Trophoblast cell (in vitro differentiated cells and primary cell): ENCODE measurements at regions not wholly inside any gene's neighbourhood (a gene's known extent, or its start where the extent isn't known, plus 50 kb on each side); places are given as distances from the start of the nearest gene placed in this dataset.

ENCODE experiments used
- DNase-seq, 2 donors: peaks; one replicate each; pipeline ENCODE4 v3.0.0-alpha.2; 2016
- H2AFZ ChIP-seq: 2 replicates; pipeline ENCODE4 v1.6.1; 2013; ENCODE audit warnings: low read length, moderate library complexity, mild to moderate bottlenecking; ENCODE audit not compliant: insufficient read depth, poor library complexity
- H2AK5ac ChIP-seq: 2 replicates; pipeline ENCODE4 v1.6.1; 2013; ENCODE audit warnings: mild to moderate bottlenecking, low read length
- H2BK120ac ChIP-seq: 2 replicates; pipeline ENCODE4 v1.6.1; 2013; ENCODE audit warnings: low read length, mild to moderate bottlenecking, moderate library complexity; ENCODE audit not compliant: insufficient read depth, poor library complexity
- H2BK12ac ChIP-seq: 2 replicates; pipeline ENCODE4 v1.6.1; 2013; ENCODE audit warnings: mild to moderate bottlenecking, low read length, moderate library complexity
- H2BK5ac ChIP-seq: 2 replicates; pipeline ENCODE4 v1.6.1; 2013; ENCODE audit warnings: low read length, low read depth, moderate library complexity, mild to moderate bottlenecking; ENCODE audit not compliant: poor library complexity
- H3K14ac ChIP-seq: 2 replicates; pipeline ENCODE4 v1.6.1; 2013; ENCODE audit warnings: mild to moderate bottlenecking, low read length
- H3K18ac ChIP-seq: 2 replicates; pipeline ENCODE4 v1.6.1; 2013; ENCODE audit warnings: mild to moderate bottlenecking, low read length
- H3K23ac ChIP-seq: 2 replicates; pipeline ENCODE4 v1.6.1; 2013; ENCODE audit warnings: low read length
- H3K27ac ChIP-seq: 2 replicates; pipeline ENCODE4 v1.5.1; 2013; ENCODE audit warnings: low read depth, mild to moderate bottlenecking, inconsistent platforms, low read length, moderate library complexity
- H3K27me3 ChIP-seq: 2 replicates; pipeline ENCODE4 v1.6.1; 2013; ENCODE audit warnings: inconsistent platforms, mild to moderate bottlenecking, low read length, moderate library complexity; ENCODE audit not compliant: insufficient read depth
- H3K36me3 ChIP-seq, 2 experiments: 1 replicate in 1 of 2; 2 replicates in 1 of 2; pipeline ENCODE4 v1.6.1; 2013; ENCODE audit warnings: low read length in 2 of 2, mild to moderate bottlenecking in 2 of 2, moderate library complexity in 1 of 2; ENCODE audit not compliant: insufficient read depth in 2 of 2, control insufficient read depth in 1 of 2
- H3K4ac ChIP-seq: 2 replicates; pipeline ENCODE4 v1.6.1; 2013; ENCODE audit warnings: low read depth, mild to moderate bottlenecking, low read length, moderate library complexity
- H3K4me1 ChIP-seq, 2 experiments: 1 replicate in 1 of 2; 2 replicates in 1 of 2; pipeline ENCODE4 v1.6.1; 2013; ENCODE audit warnings: low read length in 2 of 2, mild to moderate bottlenecking in 2 of 2, moderate library complexity in 1 of 2; ENCODE audit not compliant: insufficient read depth in 2 of 2, control insufficient read depth in 1 of 2
- H3K4me2 ChIP-seq: 2 replicates; pipeline ENCODE4 v1.6.1; 2013; ENCODE audit warnings: inconsistent platforms, mild to moderate bottlenecking, low read length, moderate library complexity
- H3K4me3 ChIP-seq: 2 replicates; pipeline ENCODE4 v1.5.1; 2013; ENCODE audit warnings: mild to moderate bottlenecking, low read depth, low read length, inconsistent platforms
- H3K79me1 ChIP-seq: one replicate; pipeline ENCODE4 v1.6.1; 2013; ENCODE audit warnings: low read length
- H3K79me2 ChIP-seq: 2 replicates; pipeline ENCODE4 v1.6.1; 2013; ENCODE audit warnings: low read length, mild to moderate bottlenecking; ENCODE audit not compliant: control insufficient read depth, insufficient read depth, poor library complexity
- H3K9ac ChIP-seq: 2 replicates; pipeline ENCODE4 v1.6.1; 2013; ENCODE audit warnings: mild to moderate bottlenecking, low read length
- H3K9me3 ChIP-seq: 2 replicates; pipeline ENCODE4 v1.6.1; 2013; ENCODE audit warnings: low read depth, mild to moderate bottlenecking, control low read depth, inconsistent platforms, low read length; ENCODE audit not compliant: insufficient read depth
- H4K12ac ChIP-seq: 2 replicates; pipeline ENCODE4 v1.6.1; 2013; ENCODE audit warnings: low read depth, mild to moderate bottlenecking, low read length, moderate library complexity
- H4K8ac ChIP-seq: 2 replicates; pipeline ENCODE4 v1.6.1; 2013; ENCODE audit warnings: low read depth, mild to moderate bottlenecking, low read length, moderate library complexity
- H4K91ac ChIP-seq: one replicate; pipeline ENCODE4 v1.6.1; 2013; ENCODE audit warnings: low read depth, mild to moderate bottlenecking, low read length, moderate library complexity
- WGBS: extraction: QIAGEN DNeasy Blood & Tissue Kit; methylation state at CpG from one replicate; pipeline ENCODE4 v1.1.7; 2013; ENCODE audit warnings: missing lambda C conversion rate; ENCODE audit not compliant: insufficient read length, insufficient coverage; ENCODE audit errors: extremely low coverage; 5-methylcytosine and 5-hydroxymethylcytosine counted together

DNA sequence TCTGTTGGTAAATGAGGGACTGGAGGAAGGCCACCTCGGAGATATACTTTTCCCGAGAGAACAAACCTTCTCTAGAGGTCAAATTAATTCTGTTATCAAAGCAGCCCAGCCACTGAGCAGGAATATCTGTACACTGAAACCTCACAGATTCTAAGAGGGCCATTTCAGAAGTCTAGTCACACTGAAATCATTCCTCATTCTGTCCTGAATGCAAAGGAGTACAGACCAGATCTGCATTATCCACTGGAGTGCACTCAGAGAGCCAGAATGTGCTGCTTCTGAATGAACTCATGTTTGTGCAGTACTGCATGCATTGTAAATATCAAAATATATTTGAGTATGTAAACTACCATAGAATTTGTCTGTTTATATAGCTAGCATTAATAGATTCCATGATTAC, 278.3 kb upstream of the FSTL5 start:
- no peak overlapping the region for H4K8ac ChIP-seq
- H4K12ac ChIP-seq, result no peak overlapping the region
- H3K18ac ChIP-seq, result no peak overlapping the region
- no peaks in the 10 kb centered on the region for H3K79me1 ChIP-seq
- H2BK12ac ChIP-seq, result no peak overlapping the region
- H2AK5ac ChIP-seq, result no peak overlapping the region
- no peak overlapping the region for H2AFZ ChIP-seq
- H3K36me3 ChIP-seq, result no peaks in the 10 kb centered on the region
- no peaks in the 10 kb centered on the region for H3K9me3 ChIP-seq
- no peak for DNase-seq
- no peak overlapping the region for H4K91ac ChIP-seq
- H2BK120ac ChIP-seq, result no peak overlapping the region
- H3K4me1 ChIP-seq, result no peaks in the 10 kb centered on the region
- no peak overlapping the region for H3K4ac ChIP-seq
- H3K27ac ChIP-seq, result no peak overlapping the region
- no peaks in the 10 kb centered on the region for H3K27me3 ChIP-seq
- no peak overlapping the region for H3K14ac ChIP-seq
- no peak overlapping the region for H3K4me3 ChIP-seq
- H2BK5ac ChIP-seq, result no peak overlapping the region
- no peak overlapping the region for H3K23ac ChIP-seq
- H3K79me2 ChIP-seq, result no peaks in the 10 kb centered on the region
- no peak overlapping the region for H3K9ac ChIP-seq
- WGBS, result no CpG with 5 or more reads among the region's 2 CpGs
- no peak overlapping the region for H3K4me2 ChIP-seq

DNA sequence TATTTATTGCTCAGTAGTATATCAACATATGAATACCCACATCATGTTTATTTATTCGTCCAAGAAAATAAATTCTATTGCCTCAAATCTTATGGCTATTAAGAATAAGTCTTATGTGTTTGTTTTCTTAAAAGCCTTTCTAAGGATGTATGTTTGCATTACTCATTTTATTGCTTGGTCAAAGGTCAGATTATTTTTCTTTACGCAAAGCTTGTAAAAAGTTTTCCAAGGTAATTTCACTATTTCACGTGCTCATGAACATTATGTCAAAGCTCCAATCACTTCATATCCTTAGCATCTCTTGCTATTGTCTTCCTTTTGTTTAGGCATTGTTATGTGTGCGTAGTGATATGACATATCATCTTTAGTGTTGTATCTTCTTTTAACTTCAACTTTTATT, 258.5 kb upstream of the FSTL5 start:
- H3K36me3 ChIP-seq, result no peaks in the 10 kb centered on the region
- H3K4me3 ChIP-seq, result no peak overlapping the region
- H3K4me2 ChIP-seq, result no peak overlapping the region
- H4K12ac ChIP-seq, result no peak overlapping the region
- no peak overlapping the region for H2BK12ac ChIP-seq
- no peak overlapping the region for H3K27ac ChIP-seq
- no peak overlapping the region for H4K91ac ChIP-seq
- WGBS, result no CpG with 5 or more reads among the region's 4 CpGs
- H3K79me1 ChIP-seq, result no peaks in the 10 kb centered on the region
- no peak overlapping the region for H2AK5ac ChIP-seq
- H4K8ac ChIP-seq, result no peak overlapping the region
- no peak overlapping the region for H2BK120ac ChIP-seq
- H3K14ac ChIP-seq, result no peak overlapping the region
- H3K4ac ChIP-seq, result no peak overlapping the region
- H3K9me3 ChIP-seq, result no peaks in the 10 kb centered on the region
- no peak overlapping the region for H2BK5ac ChIP-seq
- no peaks in the 10 kb centered on the region for H3K4me1 ChIP-seq
- no peak overlapping the region for H3K18ac ChIP-seq
- no peak overlapping the region for H3K23ac ChIP-seq
- H3K9ac ChIP-seq, result no peak overlapping the region
- no peaks in the 10 kb centered on the region for H3K79me2 ChIP-seq
- no peaks in the 10 kb centered on the region for H3K27me3 ChIP-seq
- no peak overlapping the region for H2AFZ ChIP-seq
- no peak for DNase-seq

DNA sequence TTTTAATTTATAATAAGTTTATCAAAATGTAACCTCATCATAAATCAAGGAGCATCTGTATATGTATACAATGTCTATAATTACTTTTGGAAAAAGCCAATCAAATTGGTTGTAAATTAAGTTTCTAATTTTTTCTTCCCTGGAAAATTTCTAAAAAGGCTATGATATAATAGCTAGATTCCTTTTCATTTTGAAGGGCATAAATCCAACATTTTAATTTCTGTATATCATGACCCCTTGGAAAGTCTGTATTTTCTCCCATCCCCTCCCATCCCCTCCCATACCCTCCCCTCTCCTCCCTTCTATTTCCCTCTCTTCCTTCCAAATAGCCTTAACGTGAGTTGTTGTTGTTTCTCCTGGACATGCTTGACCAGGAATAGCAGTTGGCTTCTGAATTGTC, 247.1 kb upstream of the FSTL5 start:
- Histone ChIP-seq H3K79me1 (no peaks in the 10 kb centered on the region), H3K27ac (no peak overlapping the region), H2BK120ac (no peak overlapping the region), H2BK12ac (no peak overlapping the region), H3K4me2 (no peak overlapping the region), H3K18ac (no peak overlapping the region), H3K14ac (no peak overlapping the region), H2AK5ac (no peak overlapping the region), H3K9ac (no peak overlapping the region), H3K79me2 (no peaks in the 10 kb centered on the region), H2AFZ (no peak overlapping the region), H4K91ac (no peak overlapping the region), H4K8ac (no peak overlapping the region), H3K9me3 (no peaks in the 10 kb centered on the region), H3K36me3 (no peaks in the 10 kb centered on the region), H3K27me3 (no peaks in the 10 kb centered on the region), H4K12ac (no peak overlapping the region), H3K23ac (no peak overlapping the region), H3K4ac (no peak overlapping the region), H3K4me3 (no peak overlapping the region), H3K4me1 (no peaks in the 10 kb centered on the region), H2BK5ac (no peak overlapping the region)
- WGBS, result no CpG with 5 or more reads among the region's 1 CpG
- no peak for DNase-seq

DNA sequence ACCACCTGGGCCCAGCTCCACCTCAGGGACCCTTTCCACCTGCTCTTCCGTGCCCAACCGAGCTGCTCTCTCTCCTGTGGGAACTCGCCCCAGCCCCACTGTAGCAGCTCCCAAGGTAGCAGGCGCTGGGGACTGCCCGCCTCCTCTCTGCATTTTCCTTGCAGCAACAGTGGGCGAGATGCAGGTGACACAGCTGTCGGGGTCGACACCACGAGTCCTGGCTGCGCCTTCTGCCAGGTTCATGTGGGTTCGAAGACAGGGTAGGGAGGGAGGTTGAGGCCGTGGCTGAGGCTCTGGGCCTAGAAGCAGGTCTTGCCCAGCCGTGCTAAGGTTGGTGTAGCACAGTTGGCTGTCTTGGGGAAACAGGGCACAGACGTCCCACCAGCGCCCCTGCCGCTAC, 245.2 kb upstream of the FSTL5 start:
- H3K4me3 ChIP-seq, result no peak overlapping the region
- no peak overlapping the region for H3K27ac ChIP-seq
- no peaks in the 10 kb centered on the region for H3K36me3 ChIP-seq
- H3K4me1 ChIP-seq, result no peaks in the 10 kb centered on the region
- no CpG with 5 or more reads among the region's 16 CpGs for WGBS
- H3K79me1 ChIP-seq, result no peaks in the 10 kb centered on the region
- no peak overlapping the region for H2AK5ac ChIP-seq
- H4K8ac ChIP-seq, result no peak overlapping the region
- no peak overlapping the region for H3K18ac ChIP-seq
- no peak overlapping the region for H3K4me2 ChIP-seq
- H2BK120ac ChIP-seq, result no peak overlapping the region
- H3K9ac ChIP-seq, result no peak overlapping the region
- H3K4ac ChIP-seq, result no peak overlapping the region
- no peak overlapping the region for H2BK12ac ChIP-seq
- H3K23ac ChIP-seq, result no peak overlapping the region
- no peak overlapping the region for H2BK5ac ChIP-seq
- no peaks in the 10 kb centered on the region for H3K79me2 ChIP-seq
- no peak overlapping the region for H2AFZ ChIP-seq
- no peak for DNase-seq
- no peak overlapping the region for H4K12ac ChIP-seq
- no peaks in the 10 kb centered on the region for H3K9me3 ChIP-seq
- H3K14ac ChIP-seq, result no peak overlapping the region
- H3K27me3 ChIP-seq, result no peaks in the 10 kb centered on the region
- no peak overlapping the region for H4K91ac ChIP-seq
